A673 (cell line): ENCODE measurements at regions not wholly inside any gene's neighbourhood (a gene's known extent, or its start where the extent isn't known, plus 50 kb on each side); places are given as distances from the start of the nearest gene placed in this dataset.

ENCODE experiments used
- BruUV-seq: library from RNA; stranded (reverse); fragments of 400-500 nt; replicated peaks from 2 replicates; lab custom pipeline; 2021; lab: Mats Ljungman, UMichigan
- CTCF ChIA-PET: fragments of 300-600 bp; sonication (Branson Sonifier 250); formaldehyde crosslinking; loops from one replicate; lab custom pipeline; 2022; ENCODE audit warnings: antibody characterized with exemption; lab: Charles Lee
- POLR2A ChIA-PET: fragments of 300-600 bp; sonication (Branson Sonifier 250); formaldehyde crosslinking; loops from one replicate; lab custom pipeline; 2022; ENCODE audit warnings: antibody characterized with exemption; ENCODE audit not compliant: low non-redundant PET; lab: Charles Lee
- DNase-seq: peaks from one replicate; pipeline ENCODE4 v3.0.0-alpha.2; 2015; ENCODE audit warnings: low spot score
- H3K27ac ChIP-seq: fragments of 200-600 bp; sonication (generic); 2 replicates; pipeline ENCODE4 v1.5.1; 2016; ENCODE audit warnings: mixed run types, low read depth, mild to moderate bottlenecking, mixed read lengths, antibody characterized with exemption, low read length; ENCODE audit not compliant: poor library complexity, severe bottlenecking
- H3K27me3 ChIP-seq: fragments of 200-600 bp; sonication (generic); replicated peaks from 2 replicates; pipeline ENCODE4 v1.6.1; 2017; ENCODE audit warnings: mixed run types, low read depth, mild to moderate bottlenecking, mixed read lengths, antibody characterized with exemption, low read length; ENCODE audit not compliant: insufficient read depth, poor library complexity
- H3K36me3 ChIP-seq: fragments of 200-600 bp; sonication (generic); 2 replicates; pipeline ENCODE4 v1.6.1; 2016; ENCODE audit warnings: mixed run types, mild to moderate bottlenecking, mixed read lengths, antibody characterized with exemption, low read length; ENCODE audit not compliant: insufficient read depth, poor library complexity, severe bottlenecking
- H3K4me1 ChIP-seq: fragments of 200-600 bp; sonication (generic); 2 replicates; pipeline ENCODE4 v1.6.1; 2017; ENCODE audit warnings: mixed run types, mild to moderate bottlenecking, mixed read lengths, antibody characterized with exemption, low read length; ENCODE audit not compliant: insufficient read depth, poor library complexity, severe bottlenecking
- H3K4me3 ChIP-seq: fragments of 200-600 bp; sonication (generic); 2 replicates; pipeline ENCODE4 v1.5.1; 2016; ENCODE audit warnings: low read depth, mixed run types, mild to moderate bottlenecking, mixed read lengths, low read length; ENCODE audit not compliant: poor library complexity, severe bottlenecking
- H3K9me3 ChIP-seq: fragments of 200-600 bp; sonication (generic); 2 replicates; pipeline ENCODE4 v1.6.1; 2016; ENCODE audit warnings: mixed run types, low read depth, mild to moderate bottlenecking, mixed read lengths, antibody characterized with exemption, low read length; ENCODE audit not compliant: poor library complexity, severe bottlenecking
- CTCF ChIP-seq: fragments of 300-800, 200-600 bp; sonication (generic); conservative IDR thresholded peaks from 2 replicates; pipeline ENCODE4 v1.5.1; 2017; ENCODE audit warnings: low read depth, mild to moderate bottlenecking, antibody characterized with exemption, low read length, moderate library complexity, mixed read lengths
- EZH2 ChIP-seq: fragments of 200-600 bp; sonication (generic); IDR thresholded peaks from 2 replicates; pipeline ENCODE4 v1.6.1; 2017; ENCODE audit warnings: borderline replicate concordance, low read depth, mild to moderate bottlenecking, mixed read lengths, antibody characterized with exemption, low read length; ENCODE audit not compliant: poor library complexity, severe bottlenecking
- intact Hi-C: fragments of 100-400 bp; cut with micrococcal nuclease; formaldehyde crosslinking; loops from one replicate; pipeline ENCODE4 v1.10.0; 2022; ENCODE audit not compliant: unreplicated experiment

GRCh38 chr2:119073213-119073612 lies 85.3 kb downstream of the C1QL2 start:
- H3K4me3 ChIP-seq, result no peak overlapping the region
- no peaks in the 10 kb centered on the region for H3K36me3 ChIP-seq
- ChIA-PET POLR2A (no interaction called here), CTCF (no interaction called here)
- no peak for TF ChIP-seq CTCF
- TF ChIP-seq EZH2, result no peak
- H3K9me3 ChIP-seq, result no peaks in the 10 kb centered on the region
- H3K27ac ChIP-seq, result no peak overlapping the region
- BruUV-seq, result no TSS peak
- H3K27me3 ChIP-seq, result peaks cover 36% of the 10 kb centered on the region
- no peak for DNase-seq
- intact Hi-C loops, result no loop called here
- no peaks in the 10 kb centered on the region for H3K4me1 ChIP-seq

- POLR2A ChIA-PET, result no interaction called here
- no TSS peak for BruUV-seq
- DNase-seq, result no peak
- Histone ChIP-seq H3K27ac (no peak overlapping the region), H3K4me3 (no peak overlapping the region), H3K36me3 (no peaks in the 10 kb centered on the region), H3K4me1 (no peaks in the 10 kb centered on the region), H3K27me3 (peaks cover 30% of the 10 kb centered on the region), H3K9me3 (no peaks in the 10 kb centered on the region)
- no peak for TF ChIP-seq EZH2
- TF ChIP-seq CTCF, result no peak
- CTCF ChIA-PET, result no interaction called here
- intact Hi-C loops, result loop anchor here (1.0 kb wide), 1 partner anchor 21 kb away; no protein-coding TSS in a partner anchor
Measured at GRCh38 chr2:119071476-119071875, 87.1 kb downstream of the C1QL2 start.

GRCh38 chr2:119069781-119070180 lies 88.8 kb downstream of the C1QL2 start:
- no peak for TF ChIP-seq CTCF
- TF ChIP-seq EZH2, result no peak
- H3K36me3 ChIP-seq, result no peaks in the 10 kb centered on the region
- POLR2A ChIA-PET, result no interaction called here
- H3K27ac ChIP-seq, result no peak overlapping the region
- no peaks in the 10 kb centered on the region for H3K9me3 ChIP-seq
- DNase-seq, result no peak
- no peak overlapping the region for H3K4me3 ChIP-seq
- H3K4me1 ChIP-seq, result no peaks in the 10 kb centered on the region
- CTCF ChIA-PET, result no interaction called here
- peaks cover 29% of the 10 kb centered on the region for H3K27me3 ChIP-seq
- no TSS peak for BruUV-seq
- intact Hi-C loops, result no loop called here
